ENCODE measurements at regions not wholly inside any gene's neighbourhood (a gene's known extent, or its start where the extent isn't known, plus 50 kb on each side); places are given as distances from the start of the nearest gene placed in this dataset.

DNA sequence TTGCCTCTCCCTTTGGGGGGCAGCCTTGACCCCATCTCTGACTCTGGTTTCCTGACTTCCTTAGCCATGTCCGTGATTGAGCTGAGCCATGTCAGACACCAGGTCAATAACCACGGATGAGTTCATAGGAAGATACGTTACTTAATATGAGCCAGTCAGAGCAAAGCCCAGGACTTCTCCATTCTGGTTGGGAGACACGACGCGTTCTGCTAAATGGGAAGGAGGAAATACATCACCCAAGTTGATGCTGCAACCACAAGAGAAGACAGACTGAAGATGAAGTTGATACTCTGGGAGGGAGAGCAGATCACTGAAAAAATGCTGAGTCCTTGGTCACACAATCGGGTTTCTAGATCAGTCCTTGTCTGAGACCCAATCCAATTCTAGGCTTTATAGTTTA, 90.9 kb downstream of the MATN1 start:
- CTCF ChIA-PET = no interaction called here
- DNase-seq (ENCODE audit: extremely low spot score) = no peak
- TF ChIP-seq, protein P1, sequence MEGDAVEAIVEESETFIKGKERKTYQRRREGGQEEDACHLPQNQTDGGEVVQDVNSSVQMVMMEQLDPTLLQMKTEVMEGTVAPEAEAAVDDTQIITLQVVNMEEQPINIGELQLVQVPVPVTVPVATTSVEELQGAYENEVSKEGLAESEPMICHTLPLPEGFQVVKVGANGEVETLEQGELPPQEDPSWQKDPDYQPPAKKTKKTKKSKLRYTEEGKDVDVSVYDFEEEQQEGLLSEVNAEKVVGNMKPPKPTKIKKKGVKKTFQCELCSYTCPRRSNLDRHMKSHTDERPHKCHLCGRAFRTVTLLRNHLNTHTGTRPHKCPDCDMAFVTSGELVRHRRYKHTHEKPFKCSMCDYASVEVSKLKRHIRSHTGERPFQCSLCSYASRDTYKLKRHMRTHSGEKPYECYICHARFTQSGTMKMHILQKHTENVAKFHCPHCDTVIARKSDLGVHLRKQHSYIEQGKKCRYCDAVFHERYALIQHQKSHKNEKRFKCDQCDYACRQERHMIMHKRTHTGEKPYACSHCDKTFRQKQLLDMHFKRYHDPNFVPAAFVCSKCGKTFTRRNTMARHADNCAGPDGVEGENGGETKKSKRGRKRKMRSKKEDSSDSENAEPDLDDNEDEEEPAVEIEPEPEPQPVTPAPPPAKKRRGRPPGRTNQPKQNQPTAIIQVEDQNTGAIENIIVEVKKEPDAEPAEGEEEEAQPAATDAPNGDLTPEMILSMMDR (IDR thresholded peaks at IDR 0.05; ENCODE audit: control extremely low read depth, extremely low read depth, low read depth, missing control alignments) = no peak
- POLR2A ChIA-PET = no interaction called here

DNA sequence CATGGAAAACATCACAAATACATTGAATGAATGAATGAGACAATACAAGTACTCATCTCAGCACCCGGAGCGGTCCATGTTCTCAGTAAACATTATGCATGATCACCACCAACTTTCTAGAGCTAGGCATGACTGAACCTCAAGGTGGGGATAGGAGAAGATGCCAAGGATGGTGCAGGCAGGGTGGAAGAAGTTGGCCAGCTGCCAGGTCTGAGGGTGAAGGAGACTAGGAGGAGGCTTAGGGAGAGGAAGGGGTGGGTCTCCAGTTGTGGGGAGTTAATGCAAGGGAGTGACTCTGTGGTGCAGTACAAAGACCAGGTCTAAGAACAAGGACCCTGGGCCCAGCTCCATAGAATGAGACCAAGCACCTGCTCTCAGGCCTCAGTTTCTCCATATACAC, 91.7 kb downstream of the MATN1 start:
- ChIA-PET CTCF (no interaction called here), POLR2A (no interaction called here)
- TF ChIP-seq, protein P1 (IDR thresholded peaks at IDR 0.05; ENCODE audit: control extremely low read depth, extremely low read depth, low read depth, missing control alignments) = no peak
- no peak for DNase-seq (ENCODE audit: extremely low spot score)

DNA sequence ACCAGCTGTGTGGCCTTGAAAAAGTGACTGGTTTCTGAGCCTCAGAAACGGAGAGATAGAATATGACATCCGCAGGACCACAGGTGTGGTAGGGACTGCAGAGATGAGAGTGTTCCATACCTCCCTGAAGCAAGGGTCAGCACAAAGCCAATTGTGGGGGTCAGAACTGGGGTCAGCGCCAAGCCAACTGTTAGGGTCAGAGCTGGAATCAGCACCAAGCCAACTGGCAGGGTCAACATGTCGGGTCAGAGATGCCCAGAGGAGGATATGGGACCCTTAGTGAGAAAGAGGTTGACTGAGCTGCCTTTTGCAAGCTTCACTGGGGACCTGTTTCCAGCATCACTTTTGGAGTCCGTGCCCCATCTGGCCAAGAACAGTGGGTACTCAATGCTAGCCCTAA, 93.9 kb downstream of the MATN1 start:
- DNase-seq (ENCODE audit: extremely low spot score) = no peak
- ChIA-PET CTCF (no interaction called here), POLR2A (no interaction called here)
- TF ChIP-seq, protein P1 (IDR thresholded peaks at IDR 0.05; ENCODE audit: control extremely low read depth, extremely low read depth, low read depth, missing control alignments) = no peak

DNA sequence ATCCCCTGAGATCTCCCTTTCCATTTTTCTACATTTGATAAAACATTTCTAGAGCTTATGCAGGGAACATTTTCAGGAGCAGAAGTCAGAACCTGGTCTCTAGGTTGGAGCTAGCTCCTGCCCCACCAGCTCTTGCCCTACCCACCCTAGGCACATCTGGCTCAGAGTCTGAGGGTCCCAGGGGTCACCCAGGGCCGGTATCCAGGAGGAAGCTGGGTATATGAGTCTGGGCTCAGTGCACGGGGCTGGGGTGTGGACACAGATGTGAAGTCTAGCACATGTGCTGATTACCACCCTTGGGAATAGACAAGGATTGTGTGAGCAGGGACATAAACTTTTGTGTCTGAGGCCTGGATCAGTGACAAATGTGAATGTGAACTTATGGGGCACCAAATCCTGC, 95.4 kb downstream of the MATN1 start:
- ChIA-PET POLR2A (no interaction called here), CTCF (interaction anchor here (1.4 kb wide), 1 partner anchor 48 kb away, joined by 3 read pairs; no protein-coding TSS in a partner anchor)
- DNase-seq (ENCODE audit: extremely low spot score) = no peak
- TF ChIP-seq, protein P1 (IDR thresholded peaks at IDR 0.05; ENCODE audit: control extremely low read depth, extremely low read depth, low read depth, missing control alignments) = no peak

DNA sequence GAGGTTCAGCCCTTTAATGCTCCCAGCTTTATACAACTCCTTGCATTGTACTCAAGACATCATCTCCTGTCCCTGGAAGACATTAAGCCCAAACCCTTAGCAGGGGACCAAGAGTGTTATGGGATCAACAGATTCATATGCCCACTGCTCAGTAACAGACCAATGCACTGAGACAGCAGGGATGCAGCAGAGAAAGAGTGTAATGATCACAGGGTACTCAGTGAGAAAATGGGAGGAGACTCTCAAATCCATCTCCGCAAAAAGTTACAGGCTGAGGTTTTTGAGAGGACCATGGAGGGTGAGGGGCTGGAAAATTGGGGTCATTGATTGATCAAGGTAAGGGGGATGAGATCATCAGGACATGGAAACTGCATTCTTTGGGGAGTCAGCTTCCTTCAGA, 96.2 kb downstream of the MATN1 start:
- TF ChIP-seq, protein P1 (IDR thresholded peaks at IDR 0.05; ENCODE audit: control extremely low read depth, extremely low read depth, low read depth, missing control alignments) = no peak
- POLR2A ChIA-PET = no interaction called here
- CTCF ChIA-PET = no interaction called here
- DNase-seq (ENCODE audit: extremely low spot score) = no peak

DNA sequence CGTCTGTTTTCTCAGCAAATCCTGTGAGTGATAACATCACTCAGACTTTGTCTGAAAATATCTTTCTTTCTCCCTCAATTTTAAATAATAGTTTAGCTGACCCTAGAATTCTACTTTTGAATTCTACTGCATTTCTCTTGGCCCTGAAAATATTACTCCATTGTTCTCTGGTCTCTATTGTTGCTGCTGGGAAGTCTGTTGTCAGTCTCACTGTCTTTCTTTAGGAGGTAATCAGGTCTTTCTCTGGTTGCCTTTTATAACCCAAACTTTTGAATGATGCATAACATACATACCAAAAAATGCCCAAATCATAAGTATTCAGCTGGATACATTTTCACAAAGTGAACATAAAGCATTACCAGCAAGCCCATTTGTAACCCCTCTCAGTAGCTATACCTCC, 100.0 kb downstream of the MATN1 start:
- ChIA-PET POLR2A (no interaction called here), CTCF (no interaction called here)
- no peak for DNase-seq (ENCODE audit: extremely low spot score)
- TF ChIP-seq, protein P1 (IDR thresholded peaks at IDR 0.05; ENCODE audit: control extremely low read depth, extremely low read depth, low read depth, missing control alignments) = no peak

DNA sequence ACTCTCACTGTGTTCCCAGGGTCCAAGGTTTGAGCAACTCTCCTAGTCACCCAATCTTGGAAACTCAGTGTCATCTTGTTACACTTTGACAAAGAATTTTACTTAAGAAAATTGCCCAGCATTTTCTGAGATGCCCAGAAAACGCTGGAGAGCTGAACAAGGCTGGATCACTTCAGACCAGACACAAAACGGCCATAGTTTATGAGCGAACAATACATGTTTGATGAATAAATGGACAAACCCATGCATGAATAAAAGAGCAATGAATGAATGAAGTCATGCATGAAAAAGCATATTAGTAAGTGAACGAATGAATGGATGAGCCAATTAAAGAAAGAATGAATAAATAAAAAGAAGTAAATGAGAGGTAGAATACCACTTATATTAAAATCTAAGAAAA, 103.8 kb downstream of the MATN1 start:
- ChIA-PET CTCF (no interaction called here), POLR2A (no interaction called here)
- DNase-seq (ENCODE audit: extremely low spot score) = no peak
- TF ChIP-seq, protein P1 (IDR thresholded peaks at IDR 0.05; ENCODE audit: control extremely low read depth, extremely low read depth, low read depth, missing control alignments) = no peak

All from GM10248 (cell line).